PC-9 (cell line): ENCODE measurements at regions not wholly inside any gene's neighbourhood (a gene's known extent, or its start where the extent isn't known, plus 50 kb on each side); places are given as distances from the start of the nearest gene placed in this dataset.

ENCODE experiments used
- CTCF ChIP-seq: fragments of 200-600 bp; sonication (generic); conservative IDR thresholded peaks from 2 replicates; pipeline ENCODE4 v1.6.1; 2017; ENCODE audit warnings: mixed run types, antibody characterized with exemption, mild to moderate bottlenecking, moderate library complexity
- EZH2 ChIP-seq: fragments of 200-600 bp; sonication (generic); IDR thresholded peaks from 2 replicates; pipeline ENCODE4 v1.8.0; 2017; ENCODE audit warnings: antibody characterized with exemption, low read depth

- TF ChIP-seq CTCF = no peak
- TF ChIP-seq EZH2 = no peak
Measured at GRCh38 chr9:106449336-106449927, 413.5 kb upstream of the ZNF462 start.
